ENCODE measurements at regions not wholly inside any gene's neighbourhood (a gene's known extent, or its start where the extent isn't known, plus 50 kb on each side); places are given as distances from the start of the nearest gene placed in this dataset.

GRCh38 chr6:126605089-126605488, 265.2 kb downstream of the CENPW start:
- Histone ChIP-seq H3K4me2 (no peak overlapping the region), H3K27ac (no peak overlapping the region), H2AFZ (ENCODE audit: low read depth) (no peak overlapping the region), H3K79me2 (ENCODE audit: insufficient read depth, low read depth) (no peaks in the 10 kb centered on the region), H3K4me3 (IDR thresholded peaks at IDR 0.05; ENCODE audit: insufficient read depth, low read depth, low read length) (no peak overlapping the region), H4K20me1 (ENCODE audit: insufficient read depth) (no peaks in the 10 kb centered on the region), H3K36me3 (ENCODE audit: insufficient read depth) (no peaks in the 10 kb centered on the region), H3K9ac (no peak overlapping the region), H3K4me1 (ENCODE audit: low read depth, poor library complexity, severe bottlenecking) (no peaks in the 10 kb centered on the region), H3K27me3 (ENCODE audit: insufficient read depth, low read depth) (no peaks in the 10 kb centered on the region)
- no peak for TF ChIP-seq CTCF (conservative IDR thresholded peaks at IDR 0.05; ENCODE audit: low read depth, low read length)

- Histone ChIP-seq H3K27ac (no peak overlapping the region), H3K79me2 (ENCODE audit: insufficient read depth, low read depth) (no peaks in the 10 kb centered on the region), H2AFZ (ENCODE audit: low read depth) (no peak overlapping the region), H3K4me2 (no peak overlapping the region), H3K4me1 (ENCODE audit: low read depth, poor library complexity, severe bottlenecking) (no peaks in the 10 kb centered on the region), H3K36me3 (ENCODE audit: insufficient read depth) (no peaks in the 10 kb centered on the region), H3K4me3 (IDR thresholded peaks at IDR 0.05; ENCODE audit: insufficient read depth, low read depth, low read length) (no peak overlapping the region), H4K20me1 (ENCODE audit: insufficient read depth) (no peaks in the 10 kb centered on the region), H3K27me3 (ENCODE audit: insufficient read depth, low read depth) (no peaks in the 10 kb centered on the region), H3K9ac (no peak overlapping the region)
- no peak for TF ChIP-seq CTCF (conservative IDR thresholded peaks at IDR 0.05; ENCODE audit: low read depth, low read length)
Measured at GRCh38 chr6:126607289-126607688, 267.4 kb downstream of the CENPW start.

DNA sequence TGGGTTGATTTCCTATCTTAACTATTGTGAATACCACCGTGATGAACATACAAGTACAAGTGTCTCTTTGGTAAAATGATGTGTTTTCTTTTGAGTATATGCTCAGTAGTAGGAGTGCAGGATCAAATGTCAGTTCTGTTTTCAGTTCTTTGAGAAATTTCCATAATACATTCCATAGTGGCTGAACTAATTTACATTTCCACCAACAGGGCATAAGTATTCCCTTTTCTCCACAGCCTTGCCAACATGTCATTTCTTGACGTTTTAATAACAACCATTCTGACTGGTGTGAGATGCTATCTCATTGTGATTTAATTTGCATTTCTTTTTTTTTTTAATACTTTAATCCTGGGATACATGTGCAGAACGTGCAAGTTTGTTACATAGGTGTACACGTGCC, 268.8 kb downstream of the CENPW start:
- H3K4me2 ChIP-seq, result no peak overlapping the region
- TF ChIP-seq CTCF (conservative IDR thresholded peaks at IDR 0.05; ENCODE audit: low read depth, low read length), result no peak
- H3K36me3 ChIP-seq (ENCODE audit: insufficient read depth), result no peaks in the 10 kb centered on the region
- H3K79me2 ChIP-seq (ENCODE audit: insufficient read depth, low read depth), result no peaks in the 10 kb centered on the region
- H4K20me1 ChIP-seq (ENCODE audit: insufficient read depth), result no peaks in the 10 kb centered on the region
- no peak overlapping the region for H3K4me3 ChIP-seq (IDR thresholded peaks at IDR 0.05; ENCODE audit: insufficient read depth, low read depth, low read length)
- no peak overlapping the region for H2AFZ ChIP-seq (ENCODE audit: low read depth)
- no peaks in the 10 kb centered on the region for H3K4me1 ChIP-seq (ENCODE audit: low read depth, poor library complexity, severe bottlenecking)
- H3K9ac ChIP-seq, result no peak overlapping the region
- no peak overlapping the region for H3K27ac ChIP-seq
- H3K27me3 ChIP-seq (ENCODE audit: insufficient read depth, low read depth), result no peaks in the 10 kb centered on the region

DNA sequence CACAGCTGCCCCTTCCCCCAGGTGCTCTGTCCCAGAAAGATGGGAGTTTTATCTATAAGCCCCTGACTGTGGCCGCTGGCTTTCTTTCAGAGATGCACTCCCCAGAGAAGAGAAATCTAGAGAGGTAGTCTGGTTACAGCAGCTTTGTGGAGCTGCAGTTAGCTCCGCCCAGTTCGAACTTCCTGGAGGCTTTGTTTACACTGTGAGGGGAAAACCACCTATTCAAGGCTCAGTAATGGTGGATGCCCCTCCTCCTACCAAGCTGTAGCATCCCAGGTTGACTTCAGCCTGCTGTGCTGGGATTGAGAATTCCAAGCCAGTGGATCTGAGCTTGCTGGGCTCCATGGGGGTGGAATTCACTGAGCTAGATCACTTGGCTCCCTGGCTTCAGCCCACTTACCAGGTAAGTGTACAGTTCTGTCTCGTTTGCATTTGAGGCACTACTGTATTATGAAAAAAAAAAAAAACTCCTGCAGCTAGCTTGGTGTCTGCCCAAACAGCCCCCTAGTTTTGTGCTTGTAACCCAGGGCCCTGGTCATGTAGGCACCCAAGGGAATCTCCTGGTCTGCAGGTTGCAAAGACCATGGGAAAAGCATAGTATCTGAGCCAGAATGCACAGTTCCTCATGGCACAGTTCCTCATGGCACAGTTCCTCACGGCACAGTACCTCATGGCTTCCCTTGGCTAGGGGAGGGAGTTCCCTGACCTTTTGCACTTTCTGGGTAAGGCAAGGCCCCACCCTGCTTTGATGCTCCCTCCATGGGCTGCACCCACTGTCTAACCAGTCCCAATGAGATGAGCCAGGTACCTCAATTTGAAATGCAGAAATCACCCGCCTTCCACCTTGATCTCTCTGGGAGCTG, 275.0 kb downstream of the CENPW start:
- Histone ChIP-seq H3K4me1 (ENCODE audit: low read depth, poor library complexity, severe bottlenecking) (no peaks in the 10 kb centered on the region), H3K36me3 (ENCODE audit: insufficient read depth) (no peaks in the 10 kb centered on the region), H3K27me3 (ENCODE audit: insufficient read depth, low read depth) (no peaks in the 10 kb centered on the region), H3K4me2 (no peak overlapping the region), H4K20me1 (ENCODE audit: insufficient read depth) (no peaks in the 10 kb centered on the region), H2AFZ (ENCODE audit: low read depth) (no peak overlapping the region), H3K9ac (no peak overlapping the region), H3K4me3 (IDR thresholded peaks at IDR 0.05; ENCODE audit: insufficient read depth, low read depth, low read length) (no peak overlapping the region), H3K79me2 (ENCODE audit: insufficient read depth, low read depth) (no peaks in the 10 kb centered on the region), H3K27ac (no peak overlapping the region)
- no peak for TF ChIP-seq CTCF (conservative IDR thresholded peaks at IDR 0.05; ENCODE audit: low read depth, low read length)
